Vagina (tissue), 2 donors: ENCODE measurements at regions not wholly inside any gene's neighbourhood (a gene's known extent, or its start where the extent isn't known, plus 50 kb on each side); places are given as distances from the start of the nearest gene placed in this dataset.

Experiments
- DNase-seq, 2 donors: peaks; one replicate each; pipeline ENCODE4 v3.0.0-alpha.2; 2017; ENCODE audit errors: extremely low spot score in 2 of 2
- H3K27ac ChIP-seq: fragments of 200-600 bp; sonication (generic); one replicate; pipeline ENCODE4 v1.5.1; 2019
- H3K27me3 ChIP-seq: fragments of 200-600 bp; sonication (generic); one replicate; pipeline ENCODE4 v1.5.1; 2019
- H3K36me3 ChIP-seq, 2 donors: fragments of 200-600 bp; sonication (generic); one replicate each; pipeline ENCODE4 v1.5.1; 2017 to 2019
- H3K4me1 ChIP-seq: fragments of 200-600 bp; sonication (generic); one replicate; pipeline ENCODE4 v1.5.1; 2019
- H3K4me3 ChIP-seq, 2 donors: fragments of 200-600 bp; sonication (generic); 1 replicate in 1 of 2; 2 replicates in 1 of 2; pipeline ENCODE4 v1.5.1; 2016 to 2019
- H3K9me3 ChIP-seq: fragments of 200-600 bp; sonication (generic); one replicate; pipeline ENCODE4 v1.5.1; 2019
- POLR2A ChIP-seq, 2 donors: fragments of 450-650 bp; IDR thresholded peaks; one replicate each; pipeline ENCODE4 v1.6.1; 2017; ENCODE audit warnings: antibody characterized with exemption in 2 of 2, mild to moderate bottlenecking in 2 of 2, moderate library complexity in 2 of 2
- POLR2AphosphoS5 ChIP-seq, 2 donors: sonication (generic); formaldehyde crosslinking; IDR thresholded peaks; one replicate each; pipeline ENCODE4 v1.9.0; 2017; ENCODE audit warnings: antibody characterized with exemption in 2 of 2, mild to moderate bottlenecking in 2 of 2, low read depth in 1 of 2; ENCODE audit not compliant: insufficient read depth in 1 of 2
- intact Hi-C: fragments of 100-400 bp; cut with DNase I; formaldehyde crosslinking; loops from one replicate; pipeline ENCODE4 v1.15.1; 2023
- TF ChIP-seq, protein P1 (sequence below), 3 experiments: fragments of 450-650 bp in 2 of 3; fragments of 200-600 bp in 1 of 3; sonication (generic) in 1 of 3; IDR thresholded peaks; one replicate each; pipeline ENCODE4 v1.5.1; 2017 to 2019; ENCODE audit warnings: antibody characterized with exemption in 3 of 3, mild to moderate bottlenecking in 2 of 3, moderate library complexity in 2 of 3

DNA sequence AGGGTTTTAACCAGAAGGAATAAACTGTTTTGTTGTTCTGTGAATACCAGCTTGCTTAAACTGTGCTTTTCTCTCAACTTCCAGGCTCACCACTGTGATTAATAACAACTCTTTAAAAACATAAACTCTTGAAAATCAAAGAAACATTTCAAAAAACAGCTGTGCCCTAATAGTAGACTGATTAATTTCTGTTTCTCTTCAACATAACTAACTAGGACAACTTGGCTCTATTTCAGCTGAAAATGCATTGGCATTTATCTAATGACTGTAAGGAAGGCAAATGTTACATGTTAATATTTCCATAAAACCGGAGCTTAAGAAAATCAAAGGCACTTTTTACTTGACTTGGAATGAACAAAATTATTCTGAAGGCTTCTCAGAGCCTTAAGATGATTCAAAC is 656.1 kb upstream of the NEGR1 start:
- Histone ChIP-seq H3K27me3 (no peaks in the 10 kb centered on the region), H3K9me3 (no peaks in the 10 kb centered on the region), H3K27ac (no peak overlapping the region), H3K4me1 (no peaks in the 10 kb centered on the region), H3K36me3 (no peaks in the 10 kb centered on the region), H3K4me3 (no peak overlapping the region)
- intact Hi-C loops, result no loop called here
- no peak for DNase-seq
- TF ChIP-seq POLR2AphosphoS5 (IDR thresholded peaks at IDR 0.05; ENCODE audit: insufficient read depth in 1 of 2, low read depth in 1 of 2) (no peak), POLR2A (IDR thresholded peaks at IDR 0.05) (no peak)
- TF ChIP-seq, protein P1, sequence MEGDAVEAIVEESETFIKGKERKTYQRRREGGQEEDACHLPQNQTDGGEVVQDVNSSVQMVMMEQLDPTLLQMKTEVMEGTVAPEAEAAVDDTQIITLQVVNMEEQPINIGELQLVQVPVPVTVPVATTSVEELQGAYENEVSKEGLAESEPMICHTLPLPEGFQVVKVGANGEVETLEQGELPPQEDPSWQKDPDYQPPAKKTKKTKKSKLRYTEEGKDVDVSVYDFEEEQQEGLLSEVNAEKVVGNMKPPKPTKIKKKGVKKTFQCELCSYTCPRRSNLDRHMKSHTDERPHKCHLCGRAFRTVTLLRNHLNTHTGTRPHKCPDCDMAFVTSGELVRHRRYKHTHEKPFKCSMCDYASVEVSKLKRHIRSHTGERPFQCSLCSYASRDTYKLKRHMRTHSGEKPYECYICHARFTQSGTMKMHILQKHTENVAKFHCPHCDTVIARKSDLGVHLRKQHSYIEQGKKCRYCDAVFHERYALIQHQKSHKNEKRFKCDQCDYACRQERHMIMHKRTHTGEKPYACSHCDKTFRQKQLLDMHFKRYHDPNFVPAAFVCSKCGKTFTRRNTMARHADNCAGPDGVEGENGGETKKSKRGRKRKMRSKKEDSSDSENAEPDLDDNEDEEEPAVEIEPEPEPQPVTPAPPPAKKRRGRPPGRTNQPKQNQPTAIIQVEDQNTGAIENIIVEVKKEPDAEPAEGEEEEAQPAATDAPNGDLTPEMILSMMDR (IDR thresholded peaks at IDR 0.05), result no peak

DNA sequence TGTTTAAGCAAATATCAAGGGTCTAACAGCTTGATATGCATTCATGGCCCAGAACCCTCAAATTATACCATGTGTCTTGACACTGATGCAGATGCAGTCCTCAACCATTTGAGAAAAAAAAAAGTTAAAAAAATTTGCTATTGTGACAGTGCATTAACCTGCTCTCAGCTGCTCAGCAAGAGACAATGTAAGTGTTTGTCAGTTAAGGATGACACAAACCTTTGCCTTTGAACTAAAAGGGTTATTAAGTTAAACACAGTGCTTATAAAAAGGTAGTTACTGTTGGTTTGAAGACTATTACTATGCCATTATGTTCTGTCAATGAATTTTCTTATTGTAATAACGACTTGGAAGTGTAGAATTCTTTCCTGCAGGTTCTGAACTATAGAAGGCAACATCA is 655.6 kb upstream of the NEGR1 start:
- no peaks in the 10 kb centered on the region for H3K36me3 ChIP-seq
- TF ChIP-seq, protein P1 (IDR thresholded peaks at IDR 0.05), result no peak
- TF ChIP-seq POLR2A (IDR thresholded peaks at IDR 0.05) (no peak), POLR2AphosphoS5 (IDR thresholded peaks at IDR 0.05; ENCODE audit: insufficient read depth in 1 of 2, low read depth in 1 of 2) (no peak)
- no peak overlapping the region for H3K27ac ChIP-seq
- no peaks in the 10 kb centered on the region for H3K9me3 ChIP-seq
- DNase-seq, result no peak
- H3K4me3 ChIP-seq, result no peak overlapping the region
- no peaks in the 10 kb centered on the region for H3K4me1 ChIP-seq
- intact Hi-C loops, result no loop called here
- H3K27me3 ChIP-seq, result no peaks in the 10 kb centered on the region

DNA sequence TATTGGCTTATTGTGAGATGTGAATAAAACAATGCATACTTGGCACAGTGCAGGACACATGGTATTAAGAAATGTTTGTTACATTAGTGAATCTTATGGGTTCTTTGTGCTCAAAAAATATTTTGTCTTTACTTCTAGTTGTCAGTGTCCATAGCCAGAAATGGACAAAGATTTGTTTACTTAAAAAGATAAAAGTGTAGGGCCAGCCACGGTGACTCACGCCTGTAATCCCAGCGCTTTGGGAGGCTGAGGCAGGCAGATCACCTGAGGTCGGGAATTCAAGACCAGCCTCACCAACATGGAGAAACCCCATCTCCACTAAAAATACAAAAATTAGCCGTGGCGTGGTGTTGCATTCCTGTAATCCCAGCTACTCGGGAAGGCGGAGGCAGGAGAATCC is 654.6 kb upstream of the NEGR1 start:
- no peaks in the 10 kb centered on the region for H3K4me1 ChIP-seq
- H3K4me3 ChIP-seq, result no peak overlapping the region
- intact Hi-C loops, result no loop called here
- H3K27me3 ChIP-seq, result no peaks in the 10 kb centered on the region
- H3K9me3 ChIP-seq, result no peaks in the 10 kb centered on the region
- no peak overlapping the region for H3K27ac ChIP-seq
- DNase-seq, result no peak
- no peaks in the 10 kb centered on the region for H3K36me3 ChIP-seq
- TF ChIP-seq, protein P1 (IDR thresholded peaks at IDR 0.05), result no peak
- TF ChIP-seq POLR2A (IDR thresholded peaks at IDR 0.05) (no peak), POLR2AphosphoS5 (IDR thresholded peaks at IDR 0.05; ENCODE audit: insufficient read depth in 1 of 2, low read depth in 1 of 2) (no peak)

DNA sequence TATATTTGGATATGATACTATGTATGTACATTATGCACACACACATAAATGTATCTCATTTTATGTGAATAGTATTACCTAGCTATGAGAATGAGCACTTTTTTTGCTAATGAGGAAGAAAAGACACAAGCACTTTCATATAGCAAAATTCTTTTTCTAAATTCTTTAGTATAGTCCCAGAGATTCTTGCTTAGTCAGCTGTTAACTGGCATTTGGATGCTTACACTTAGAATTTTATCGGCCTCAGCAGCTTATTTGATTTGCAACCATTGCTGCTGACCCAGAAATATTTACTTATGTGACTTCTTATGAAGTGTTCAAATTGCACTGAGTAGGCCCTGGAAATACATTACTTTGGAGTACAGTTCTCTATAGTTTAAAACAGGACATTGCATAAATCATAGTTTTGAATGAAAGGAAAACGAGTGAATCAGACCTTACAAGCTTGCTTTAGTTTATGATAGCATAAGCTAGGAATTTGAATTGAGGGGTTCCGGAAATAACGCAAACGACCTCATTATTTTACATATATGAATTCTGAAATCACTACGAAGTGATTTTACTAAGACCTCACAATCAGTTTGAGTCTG is 653.9 kb upstream of the NEGR1 start:
- intact Hi-C loops, result no loop called here
- Histone ChIP-seq H3K4me1 (no peaks in the 10 kb centered on the region), H3K27ac (no peak overlapping the region), H3K4me3 (no peak overlapping the region), H3K27me3 (no peaks in the 10 kb centered on the region), H3K36me3 (no peaks in the 10 kb centered on the region), H3K9me3 (no peaks in the 10 kb centered on the region)
- no peak for TF ChIP-seq POLR2A (IDR thresholded peaks at IDR 0.05)
- TF ChIP-seq, protein P1 (IDR thresholded peaks at IDR 0.05), result no peak
- no peak for TF ChIP-seq POLR2AphosphoS5 (IDR thresholded peaks at IDR 0.05; ENCODE audit: insufficient read depth in 1 of 2, low read depth in 1 of 2)
- DNase-seq, result no peak

DNA sequence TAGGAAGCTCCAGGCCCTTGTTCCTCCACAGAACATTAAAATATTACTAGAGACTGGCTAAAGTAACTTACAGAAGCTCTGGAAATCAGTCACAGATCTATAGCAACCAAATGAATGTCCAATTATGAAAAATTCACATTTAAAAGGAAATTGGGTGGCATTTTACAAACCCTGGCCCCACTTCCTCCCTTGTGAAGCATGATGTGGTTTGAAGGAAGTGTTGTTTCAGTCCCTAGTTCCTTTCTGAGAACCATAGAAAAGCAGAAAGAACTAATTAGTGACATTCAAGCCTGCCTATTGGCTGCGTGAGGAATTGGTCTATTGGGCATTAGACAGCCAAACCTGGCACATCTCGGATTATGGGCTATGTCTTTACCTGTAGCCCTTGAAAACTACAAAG is 649.7 kb upstream of the NEGR1 start:
- no peaks in the 10 kb centered on the region for H3K4me1 ChIP-seq
- DNase-seq, result no peak
- H3K27me3 ChIP-seq, result no peaks in the 10 kb centered on the region
- TF ChIP-seq POLR2AphosphoS5 (IDR thresholded peaks at IDR 0.05; ENCODE audit: insufficient read depth in 1 of 2, low read depth in 1 of 2) (no peak), POLR2A (IDR thresholded peaks at IDR 0.05) (no peak)
- TF ChIP-seq, protein P1 (IDR thresholded peaks at IDR 0.05), result no peak
- no peak overlapping the region for H3K4me3 ChIP-seq
- intact Hi-C loops, result no loop called here
- no peaks in the 10 kb centered on the region for H3K36me3 ChIP-seq
- no peak overlapping the region for H3K27ac ChIP-seq
- H3K9me3 ChIP-seq, result no peaks in the 10 kb centered on the region
